Myocyte (in vitro differentiated cells): ENCODE measurements at regions not wholly inside any gene's neighbourhood (a gene's known extent, or its start where the extent isn't known, plus 50 kb on each side); places are given as distances from the start of the nearest gene placed in this dataset.

ENCODE experiments used
- DNase-seq: peaks from one replicate; pipeline ENCODE4 v3.0.0-alpha.2; 2012; ENCODE audit warnings: low read depth

- DNase-seq, result no peak
Observed at GRCh38 chr12:24099576-24099975, 150.1 kb upstream of the SOX5 start.

DNA sequence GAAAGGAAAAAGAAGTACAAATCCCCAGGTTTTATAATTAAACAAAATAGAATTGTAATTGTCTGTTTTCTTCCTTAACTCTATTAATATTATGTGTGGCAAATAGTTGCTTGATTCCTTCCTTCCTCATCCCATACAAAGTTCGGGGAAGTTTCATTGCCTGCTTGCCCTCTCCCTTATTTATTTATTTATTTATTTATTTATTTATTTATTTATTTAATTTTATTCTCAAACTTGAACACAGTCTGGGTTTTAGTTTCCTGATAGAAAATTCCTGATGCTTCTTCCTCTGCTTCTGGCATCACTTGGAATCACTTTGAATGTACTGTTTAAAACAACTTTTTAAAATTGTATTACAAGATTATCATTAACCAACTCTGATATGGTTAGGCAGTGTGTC is 145.8 kb upstream of the SOX5 start:
- no peak for DNase-seq

GRCh38 chr12:24089510-24089890 is 140.0 kb upstream of the SOX5 start:
- no peak for DNase-seq

GRCh38 chr12:24088751-24089509 is 139.5 kb upstream of the SOX5 start:
- DNase-seq, result no peak

DNA sequence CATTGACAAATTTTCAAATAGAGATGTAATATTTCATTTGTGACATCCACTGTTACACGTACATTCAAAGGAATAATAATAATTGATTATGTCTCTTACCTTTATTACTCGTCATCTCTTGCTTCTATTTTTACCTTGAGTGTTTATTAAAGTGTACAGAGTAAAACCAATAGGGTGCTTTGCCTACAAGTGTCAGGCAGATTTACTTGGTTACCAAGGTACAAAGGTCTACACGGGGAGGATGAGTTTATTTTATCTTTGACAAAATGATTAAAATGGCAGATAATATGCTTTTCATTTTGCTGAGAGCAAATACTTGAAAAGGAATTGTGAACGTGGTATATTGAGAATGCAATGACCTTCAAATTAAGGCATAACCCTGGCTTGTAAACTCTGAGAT is 137.8 kb upstream of the SOX5 start:
- no peak for DNase-seq

DNA sequence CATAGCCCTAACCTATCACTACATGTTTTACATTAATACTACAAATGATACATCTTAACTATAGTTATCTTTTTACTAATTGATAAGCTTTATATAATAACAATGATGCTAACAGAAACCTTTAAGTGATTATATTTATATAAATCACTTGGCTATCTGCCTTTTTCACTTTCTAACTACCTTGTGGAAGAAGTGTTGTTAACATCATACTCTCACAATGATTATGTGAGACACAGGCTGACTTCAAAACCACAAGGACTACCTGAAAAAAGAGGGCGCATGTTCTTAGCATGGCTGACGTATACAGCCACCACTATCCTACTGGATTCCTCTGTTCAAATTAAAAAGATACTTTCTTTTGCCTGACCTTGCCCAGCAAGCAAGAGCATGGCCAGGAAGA is 135.3 kb upstream of the SOX5 start:
- DNase-seq, result no peak

- DNase-seq, result no peak
Observed at GRCh38 chr12:24083838-24084237, 134.4 kb upstream of the SOX5 start.

- DNase-seq, result no peak
Observed at GRCh38 chr12:24081606-24082005, 132.1 kb upstream of the SOX5 start.

- no peak for DNase-seq
Observed at GRCh38 chr12:24081092-24081529, 131.6 kb upstream of the SOX5 start.

DNA sequence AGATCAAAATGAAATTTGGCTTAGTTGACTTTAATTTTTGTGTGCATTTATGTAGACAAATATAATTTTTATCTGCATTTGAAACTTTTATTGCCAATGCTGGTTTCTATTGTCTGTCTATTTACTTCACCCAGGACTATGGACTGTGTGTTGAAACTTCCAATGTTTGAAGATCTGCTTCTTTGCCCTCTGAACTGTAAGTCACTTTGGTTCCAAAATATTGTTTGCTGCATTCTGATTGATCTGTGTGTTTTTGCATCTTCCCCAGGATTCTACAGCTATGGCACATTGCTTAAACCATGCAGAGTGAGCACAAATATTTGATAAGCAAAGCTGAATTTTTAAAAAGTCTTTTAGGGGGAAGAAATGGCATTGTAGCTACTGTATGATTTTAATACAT is 131.0 kb upstream of the SOX5 start:
- DNase-seq, result no peak

GRCh38 chr12:24079083-24079482 is 129.6 kb upstream of the SOX5 start:
- DNase-seq, result no peak

DNA sequence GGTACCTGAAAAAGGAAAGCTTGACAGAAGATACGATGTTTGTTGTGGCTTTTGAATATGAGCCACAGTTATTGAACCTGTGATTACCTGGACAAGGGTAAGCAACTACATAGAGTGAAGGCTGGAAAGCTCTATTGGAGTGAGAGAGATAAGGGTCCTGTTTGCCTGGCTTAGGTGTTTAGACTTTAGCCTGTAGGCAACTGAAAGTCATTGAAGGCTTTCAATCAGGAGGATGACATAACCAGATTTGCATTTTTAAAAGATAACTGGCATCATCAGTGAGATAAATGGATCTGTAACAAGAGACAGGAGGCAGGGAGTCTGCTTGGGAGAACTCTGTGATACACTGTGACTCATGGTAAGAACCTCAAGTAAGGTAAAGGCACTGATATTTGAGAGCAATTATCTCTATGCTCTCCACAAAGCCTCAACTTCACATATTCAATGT is 128.9 kb upstream of the SOX5 start:
- DNase-seq, result no peak

DNA sequence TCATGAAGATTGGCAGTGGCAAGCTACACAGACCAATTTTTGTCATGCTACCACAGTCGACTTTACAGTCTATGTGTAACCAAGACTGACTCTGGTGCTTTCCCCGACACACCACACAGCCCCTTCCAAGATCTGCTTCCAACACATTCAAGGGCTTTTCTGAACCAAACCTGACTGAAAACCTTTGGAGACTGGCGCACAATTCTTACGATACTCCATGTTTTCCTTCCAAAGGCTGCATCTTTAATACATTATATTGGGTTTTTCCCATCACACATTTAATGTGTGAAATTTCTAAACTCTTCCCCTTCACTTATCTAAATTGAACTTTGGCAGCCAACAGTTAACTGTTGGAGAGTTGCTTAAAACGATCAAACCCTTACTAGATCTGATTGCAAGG is 127.7 kb upstream of the SOX5 start:
- DNase-seq, result no peak

DNA sequence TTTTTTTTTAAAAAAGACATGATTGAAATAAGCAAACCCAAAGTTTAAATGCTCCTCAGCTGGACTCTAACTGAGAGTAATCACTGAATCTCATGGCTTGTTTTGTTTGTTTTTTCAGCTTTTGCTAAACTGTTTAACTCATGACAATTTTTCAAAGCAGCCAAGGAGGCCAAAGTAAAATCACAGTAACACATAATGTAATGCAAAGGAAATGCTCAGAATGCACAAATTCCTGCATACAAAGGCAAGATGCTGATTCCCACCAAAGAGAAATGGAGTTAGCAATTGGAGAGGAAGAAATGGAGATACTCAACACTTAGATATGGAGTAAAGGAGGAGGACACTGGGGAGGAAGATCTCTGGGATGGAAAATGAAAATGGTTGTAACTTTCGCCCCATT is 126.2 kb upstream of the SOX5 start:
- DNase-seq, result no peak

GRCh38 chr12:24073170-24073810 is 123.8 kb upstream of the SOX5 start:
- no peak for DNase-seq

DNA sequence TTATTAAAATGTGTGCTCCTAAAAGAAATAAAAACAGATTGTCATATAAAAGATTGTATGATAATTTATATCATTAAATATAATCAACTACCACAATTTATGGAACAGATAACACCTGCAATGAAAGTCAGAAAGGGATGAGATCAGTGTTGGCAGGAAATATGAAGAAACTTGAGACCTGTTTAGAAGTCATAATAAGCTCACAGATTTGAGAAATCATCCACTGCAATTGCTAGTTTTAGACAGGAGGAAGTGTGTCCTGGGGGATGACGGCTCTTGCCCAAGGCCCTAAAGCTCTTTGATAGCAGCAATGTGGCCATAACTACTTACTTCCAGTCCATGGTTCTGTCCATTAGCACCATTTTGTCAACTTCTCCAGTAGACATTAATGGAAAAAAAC is 122.8 kb upstream of the SOX5 start:
- DNase-seq, result no peak

DNA sequence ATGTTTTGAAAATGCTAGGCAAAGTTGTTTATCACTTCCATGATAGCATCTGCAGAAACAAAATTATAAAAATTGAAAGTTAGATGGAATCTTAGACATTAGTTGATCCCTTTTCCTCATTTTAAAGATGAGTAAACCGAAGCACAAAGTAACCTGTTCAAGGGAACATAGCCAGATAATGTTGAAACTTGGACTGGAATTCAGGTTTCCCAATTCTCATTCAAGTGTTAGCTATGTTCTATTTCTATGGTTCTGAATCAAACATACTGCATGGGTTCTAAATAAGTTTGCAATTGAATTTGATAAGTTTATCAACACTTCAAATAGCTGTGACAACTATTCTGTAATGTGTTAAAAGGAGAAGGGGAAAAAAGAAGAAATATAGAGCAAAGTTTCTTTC is 122.4 kb upstream of the SOX5 start:
- no peak for DNase-seq

- no peak for DNase-seq
Observed at GRCh38 chr12:24069532-24070395, 120.3 kb upstream of the SOX5 start.

- peak; percentile 0 for DNase-seq
Observed at GRCh38 chr12:24066865-24067264, 117.4 kb upstream of the SOX5 start.

- DNase-seq, result no peak
Observed at GRCh38 chr12:24066097-24066496, 116.6 kb upstream of the SOX5 start.

- DNase-seq, result no peak
Observed at GRCh38 chr12:24062642-24063245, 113.3 kb upstream of the SOX5 start.

GRCh38 chr12:24060089-24060488 is 110.6 kb upstream of the SOX5 start:
- DNase-seq, result no peak
